ENCODE measurements at regions not wholly inside any gene's neighbourhood (a gene's known extent, or its start where the extent isn't known, plus 50 kb on each side); places are given as distances from the start of the nearest gene placed in this dataset.

GRCh38 chr18:40863801-40864200, 1091.2 kb upstream of the PIK3C3 start:
- Histone ChIP-seq H3K36me3 (ENCODE audit: control insufficient read depth, insufficient read depth, low read length) (no peaks in the 10 kb centered on the region), H3K4me1 (no peaks in the 10 kb centered on the region), H3K27me3 (replicated peaks; ENCODE audit: control insufficient read depth, insufficient read depth, low read length) (no peaks in the 10 kb centered on the region), H3K9me3 (no peaks in the 10 kb centered on the region), H3K4me3 (ENCODE audit: low read depth, low read length) (no peak overlapping the region)
- TF ChIP-seq, protein P1, sequence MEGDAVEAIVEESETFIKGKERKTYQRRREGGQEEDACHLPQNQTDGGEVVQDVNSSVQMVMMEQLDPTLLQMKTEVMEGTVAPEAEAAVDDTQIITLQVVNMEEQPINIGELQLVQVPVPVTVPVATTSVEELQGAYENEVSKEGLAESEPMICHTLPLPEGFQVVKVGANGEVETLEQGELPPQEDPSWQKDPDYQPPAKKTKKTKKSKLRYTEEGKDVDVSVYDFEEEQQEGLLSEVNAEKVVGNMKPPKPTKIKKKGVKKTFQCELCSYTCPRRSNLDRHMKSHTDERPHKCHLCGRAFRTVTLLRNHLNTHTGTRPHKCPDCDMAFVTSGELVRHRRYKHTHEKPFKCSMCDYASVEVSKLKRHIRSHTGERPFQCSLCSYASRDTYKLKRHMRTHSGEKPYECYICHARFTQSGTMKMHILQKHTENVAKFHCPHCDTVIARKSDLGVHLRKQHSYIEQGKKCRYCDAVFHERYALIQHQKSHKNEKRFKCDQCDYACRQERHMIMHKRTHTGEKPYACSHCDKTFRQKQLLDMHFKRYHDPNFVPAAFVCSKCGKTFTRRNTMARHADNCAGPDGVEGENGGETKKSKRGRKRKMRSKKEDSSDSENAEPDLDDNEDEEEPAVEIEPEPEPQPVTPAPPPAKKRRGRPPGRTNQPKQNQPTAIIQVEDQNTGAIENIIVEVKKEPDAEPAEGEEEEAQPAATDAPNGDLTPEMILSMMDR (IDR thresholded peaks at IDR 0.05; ENCODE audit: insufficient read depth in 1 of 2, low read depth in 1 of 2, low read length in 1 of 2, severe bottlenecking in 1 of 2, unreplicated experiment in 1 of 2), result no peak
- DNase-seq, result no peak
- intact Hi-C loops (cut with micrococcal nuclease; ENCODE audit: unreplicated experiment), result no loop called here
- no TSS peak for BruUV-seq (replicated peaks)
- H3K4me1 Mint-ChIP-seq (ENCODE audit: low read depth, unreplicated experiment), result no peaks in the 10 kb centered on the region
- POLR2A ChIA-PET, result no interaction called here
- H3K9me3 Mint-ChIP-seq (ENCODE audit: unreplicated experiment), result no peaks in the 10 kb centered on the region
- no peaks in the 10 kb centered on the region for H3K27me3 Mint-ChIP-seq (ENCODE audit: insufficient read depth, unreplicated experiment)
- H3K27ac Mint-ChIP-seq (ENCODE audit: unreplicated experiment), result no peak overlapping the region
- H3K36me3 Mint-ChIP-seq (ENCODE audit: insufficient read depth, unreplicated experiment), result no peaks in the 10 kb centered on the region
- CTCF ChIA-PET, result no interaction called here
- no peak overlapping the region for H3K4me3 Mint-ChIP-seq (ENCODE audit: unreplicated experiment)

DNA sequence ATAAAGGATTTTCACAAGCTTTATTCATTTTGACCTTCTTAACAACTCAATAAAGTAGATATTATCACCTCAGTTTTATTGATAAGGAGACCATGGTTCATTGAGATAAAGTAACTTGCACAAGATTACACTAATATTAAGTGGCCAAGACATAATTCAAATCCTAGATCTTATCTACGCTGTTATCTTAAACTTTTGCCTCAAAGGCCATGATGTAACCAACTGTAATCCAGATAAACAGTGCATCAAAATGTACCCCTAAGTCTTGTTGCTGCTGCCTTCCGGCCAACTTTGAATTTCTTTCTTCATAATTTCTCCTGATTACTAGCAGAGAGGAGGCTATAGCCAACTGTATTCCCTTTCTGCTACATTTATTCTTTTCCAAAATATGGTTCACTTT, 1094.8 kb upstream of the PIK3C3 start:
- H3K27ac Mint-ChIP-seq (ENCODE audit: unreplicated experiment), result no peak overlapping the region
- H3K36me3 ChIP-seq (ENCODE audit: control insufficient read depth, insufficient read depth, low read length), result no peaks in the 10 kb centered on the region
- BruUV-seq (replicated peaks), result no TSS peak
- no peaks in the 10 kb centered on the region for H3K4me1 ChIP-seq
- ChIA-PET POLR2A (no interaction called here), CTCF (no interaction called here)
- no peak overlapping the region for H3K4me3 ChIP-seq (ENCODE audit: low read depth, low read length)
- no peaks in the 10 kb centered on the region for H3K9me3 Mint-ChIP-seq (ENCODE audit: unreplicated experiment)
- TF ChIP-seq, protein P1 (IDR thresholded peaks at IDR 0.05; ENCODE audit: insufficient read depth in 1 of 2, low read depth in 1 of 2, low read length in 1 of 2, severe bottlenecking in 1 of 2, unreplicated experiment in 1 of 2), result no peak
- DNase-seq, result no peak
- no peaks in the 10 kb centered on the region for H3K9me3 ChIP-seq
- no peaks in the 10 kb centered on the region for H3K36me3 Mint-ChIP-seq (ENCODE audit: insufficient read depth, unreplicated experiment)
- H3K27me3 ChIP-seq (replicated peaks; ENCODE audit: control insufficient read depth, insufficient read depth, low read length), result no peaks in the 10 kb centered on the region
- intact Hi-C loops (cut with micrococcal nuclease; ENCODE audit: unreplicated experiment), result no loop called here
- peaks cover 4% of the 10 kb centered on the region for H3K27me3 Mint-ChIP-seq (ENCODE audit: insufficient read depth, unreplicated experiment)
- no peak overlapping the region for H3K4me3 Mint-ChIP-seq (ENCODE audit: unreplicated experiment)
- no peaks in the 10 kb centered on the region for H3K4me1 Mint-ChIP-seq (ENCODE audit: low read depth, unreplicated experiment)

- Histone ChIP-seq H3K27me3 (replicated peaks; ENCODE audit: control insufficient read depth, insufficient read depth, low read length) (no peaks in the 10 kb centered on the region), H3K36me3 (ENCODE audit: control insufficient read depth, insufficient read depth, low read length) (no peaks in the 10 kb centered on the region), H3K4me3 (ENCODE audit: low read depth, low read length) (no peak overlapping the region), H3K4me1 (no peaks in the 10 kb centered on the region), H3K9me3 (no peaks in the 10 kb centered on the region)
- no peaks in the 10 kb centered on the region for H3K4me1 Mint-ChIP-seq (ENCODE audit: low read depth, unreplicated experiment)
- no TSS peak for BruUV-seq (replicated peaks)
- no peak overlapping the region for H3K4me3 Mint-ChIP-seq (ENCODE audit: unreplicated experiment)
- TF ChIP-seq, protein P1 (IDR thresholded peaks at IDR 0.05; ENCODE audit: insufficient read depth in 1 of 2, low read depth in 1 of 2, low read length in 1 of 2, severe bottlenecking in 1 of 2, unreplicated experiment in 1 of 2), result no peak
- intact Hi-C loops (cut with micrococcal nuclease; ENCODE audit: unreplicated experiment), result no loop called here
- CTCF ChIA-PET, result no interaction called here
- POLR2A ChIA-PET, result no interaction called here
- no peak overlapping the region for H3K27ac Mint-ChIP-seq (ENCODE audit: unreplicated experiment)
- H3K27me3 Mint-ChIP-seq (ENCODE audit: insufficient read depth, unreplicated experiment), result peaks cover 4% of the 10 kb centered on the region
- no peaks in the 10 kb centered on the region for H3K9me3 Mint-ChIP-seq (ENCODE audit: unreplicated experiment)
- no peak for DNase-seq
- H3K36me3 Mint-ChIP-seq (ENCODE audit: insufficient read depth, unreplicated experiment), result no peaks in the 10 kb centered on the region
These were observed 1099.4 kb upstream of the PIK3C3 start for GRCh38 chr18:40855661-40856060.

Data from Caco-2 (cell line).